ENCODE measurements at regions not wholly inside any gene's neighbourhood (a gene's known extent, or its start where the extent isn't known, plus 50 kb on each side); places are given as distances from the start of the nearest gene placed in this dataset.

- TF ChIP-seq ZNF248 (tag by site-specific recombination; IDR thresholded peaks at IDR 0.05) (no peak), ZFP3 (tag by site-specific recombination; IDR thresholded peaks at IDR 0.05; ENCODE audit: low read depth) (no peak), ZBTB1 (tag by site-specific recombination; IDR thresholded peaks at IDR 0.05) (no peak), ZNF394 (tag by site-specific recombination; IDR thresholded peaks at IDR 0.05; ENCODE audit: borderline replicate concordance) (no peak)
- TF ChIP-seq, protein P1, sequence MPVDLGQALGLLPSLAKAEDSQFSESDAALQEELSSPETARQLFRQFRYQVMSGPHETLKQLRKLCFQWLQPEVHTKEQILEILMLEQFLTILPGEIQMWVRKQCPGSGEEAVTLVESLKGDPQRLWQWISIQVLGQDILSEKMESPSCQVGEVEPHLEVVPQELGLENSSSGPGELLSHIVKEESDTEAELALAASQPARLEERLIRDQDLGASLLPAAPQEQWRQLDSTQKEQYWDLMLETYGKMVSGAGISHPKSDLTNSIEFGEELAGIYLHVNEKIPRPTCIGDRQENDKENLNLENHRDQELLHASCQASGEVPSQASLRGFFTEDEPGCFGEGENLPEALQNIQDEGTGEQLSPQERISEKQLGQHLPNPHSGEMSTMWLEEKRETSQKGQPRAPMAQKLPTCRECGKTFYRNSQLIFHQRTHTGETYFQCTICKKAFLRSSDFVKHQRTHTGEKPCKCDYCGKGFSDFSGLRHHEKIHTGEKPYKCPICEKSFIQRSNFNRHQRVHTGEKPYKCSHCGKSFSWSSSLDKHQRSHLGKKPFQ (tag by site-specific recombination; IDR thresholded peaks at IDR 0.05), result no peak
Observed at GRCh38 chr1:234932106-234932505, 196.5 kb downstream of the TOMM20 start (continued).

DNA sequence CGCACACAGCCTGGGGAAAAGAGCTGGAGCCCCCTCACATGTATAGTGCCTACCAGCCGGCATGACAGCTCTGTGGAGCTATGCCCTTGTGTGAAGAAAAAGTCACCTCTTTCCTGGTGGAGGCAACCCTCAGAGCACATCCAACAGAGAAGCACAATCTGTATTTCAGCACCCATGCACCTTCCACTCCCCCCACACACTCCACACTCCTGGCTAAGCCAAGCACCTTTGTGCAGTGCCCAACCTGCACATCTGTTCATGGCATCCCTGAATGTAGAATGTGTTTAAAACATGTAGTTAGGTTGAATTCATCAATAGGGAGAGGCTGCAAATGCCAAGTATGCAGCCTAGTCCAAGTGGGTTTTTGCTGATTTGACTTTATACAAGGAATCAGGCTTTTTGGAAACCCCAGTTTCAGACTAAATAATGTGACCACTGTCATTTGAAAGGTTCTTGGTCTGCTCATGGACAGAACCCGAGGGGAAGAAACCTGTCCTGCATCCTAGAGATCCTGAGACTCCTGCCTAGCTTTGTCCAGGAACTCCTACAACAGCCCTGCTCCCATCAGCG, 197.1 kb downstream of the TOMM20 start:
- TF ChIP-seq ZNF529 (tag by site-specific recombination; IDR thresholded peaks at IDR 0.05; ENCODE audit: insufficient replicate concordance) (no peak), ZBTB21 (tag by site-specific recombination; IDR thresholded peaks at IDR 0.05) (no peak), KLF1 (tag by site-specific recombination; IDR thresholded peaks at IDR 0.05) (no peak), GFI1B (tag by site-specific recombination; IDR thresholded peaks at IDR 0.05) (no peak), ZNF521 (tag by site-specific recombination; IDR thresholded peaks at IDR 0.05) (no peak), ZNF155 (tag by site-specific recombination; IDR thresholded peaks at IDR 0.05) (no peak), ZXDB (tag by site-specific recombination; IDR thresholded peaks at IDR 0.05) (no peak), ZNF2 (tag by site-specific recombination; IDR thresholded peaks at IDR 0.05) (no peak), GLI2 (tag by site-specific recombination; IDR thresholded peaks at IDR 0.05; ENCODE audit: borderline replicate concordance, low read depth) (no peak), ZSCAN16 (tag by site-specific recombination; IDR thresholded peaks at IDR 0.05) (no peak), ZIC2 (tag by site-specific recombination; IDR thresholded peaks at IDR 0.05) (no peak), ZNF701 (tag by site-specific recombination; IDR thresholded peaks at IDR 0.05) (no peak), ZNF214 (tag by site-specific recombination; IDR thresholded peaks at IDR 0.05; ENCODE audit: borderline replicate concordance) (no peak), ZNF426 (tag by site-specific recombination; IDR thresholded peaks at IDR 0.05) (no peak)
- TF ChIP-seq, protein P2, sequence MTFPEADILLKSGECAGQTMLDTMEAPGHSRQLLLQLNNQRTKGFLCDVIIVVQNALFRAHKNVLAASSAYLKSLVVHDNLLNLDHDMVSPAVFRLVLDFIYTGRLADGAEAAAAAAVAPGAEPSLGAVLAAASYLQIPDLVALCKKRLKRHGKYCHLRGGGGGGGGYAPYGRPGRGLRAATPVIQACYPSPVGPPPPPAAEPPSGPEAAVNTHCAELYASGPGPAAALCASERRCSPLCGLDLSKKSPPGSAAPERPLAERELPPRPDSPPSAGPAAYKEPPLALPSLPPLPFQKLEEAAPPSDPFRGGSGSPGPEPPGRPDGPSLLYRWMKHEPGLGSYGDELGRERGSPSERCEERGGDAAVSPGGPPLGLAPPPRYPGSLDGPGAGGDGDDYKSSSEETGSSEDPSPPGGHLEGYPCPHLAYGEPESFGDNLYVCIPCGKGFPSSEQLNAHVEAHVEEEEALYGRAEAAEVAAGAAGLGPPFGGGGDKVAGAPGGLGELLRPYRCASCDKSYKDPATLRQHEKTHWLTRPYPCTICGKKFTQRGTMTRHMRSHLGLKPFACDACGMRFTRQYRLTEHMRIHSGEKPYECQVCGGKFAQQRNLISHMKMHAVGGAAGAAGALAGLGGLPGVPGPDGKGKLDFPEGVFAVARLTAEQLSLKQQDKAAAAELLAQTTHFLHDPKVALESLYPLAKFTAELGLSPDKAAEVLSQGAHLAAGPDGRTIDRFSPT (tag by site-specific recombination; IDR thresholded peaks at IDR 0.05), result no peak
- TF ChIP-seq, protein P3, sequence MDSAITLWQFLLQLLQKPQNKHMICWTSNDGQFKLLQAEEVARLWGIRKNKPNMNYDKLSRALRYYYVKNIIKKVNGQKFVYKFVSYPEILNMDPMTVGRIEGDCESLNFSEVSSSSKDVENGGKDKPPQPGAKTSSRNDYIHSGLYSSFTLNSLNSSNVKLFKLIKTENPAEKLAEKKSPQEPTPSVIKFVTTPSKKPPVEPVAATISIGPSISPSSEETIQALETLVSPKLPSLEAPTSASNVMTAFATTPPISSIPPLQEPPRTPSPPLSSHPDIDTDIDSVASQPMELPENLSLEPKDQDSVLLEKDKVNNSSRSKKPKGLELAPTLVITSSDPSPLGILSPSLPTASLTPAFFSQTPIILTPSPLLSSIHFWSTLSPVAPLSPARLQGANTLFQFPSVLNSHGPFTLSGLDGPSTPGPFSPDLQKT (IDR thresholded peaks at IDR 0.05; ENCODE audit: borderline replicate concordance, low read depth, low read length), result no peak
- Histone ChIP-seq H3K4me3 (ENCODE audit: low read depth, low read length) (no peak overlapping the region), H3K27ac (ENCODE audit: extremely low read depth, low read depth, low read length) (no peak overlapping the region), H3K36me3 (ENCODE audit: control insufficient read depth in 2 of 2, insufficient read depth in 1 of 2, low read length in 2 of 2) (no peaks in the 10 kb centered on the region), H3K4me1 (ENCODE audit: control insufficient read depth, insufficient read depth, low read length) (no peaks in the 10 kb centered on the region), H3K9me3 (ENCODE audit: control insufficient read depth, insufficient read depth, low read depth, low read length) (no peaks in the 10 kb centered on the region)
- ChIA-PET CTCF (interaction anchor here (0.7 to 1.2 kb wide), 2 partner anchors 8 to 196 kb away, joined by 3 to 5 read pairs; no protein-coding TSS in a partner anchor), POLR2A (no interaction called here)

Measured in HEK293 (cell line).